Testis (tissue), 2 donors: ENCODE measurements at regions not wholly inside any gene's neighbourhood (a gene's known extent, or its start where the extent isn't known, plus 50 kb on each side); places are given as distances from the start of the nearest gene placed in this dataset.

ENCODE experiments used
- DNase-seq: peaks from one replicate; pipeline ENCODE4 v3.0.0-alpha.2; 2019
- H3K27ac ChIP-seq, 2 donors: fragments of 200-600 bp; sonication (generic); one replicate each; pipeline ENCODE4 v1.5.1; 2019
- H3K27me3 ChIP-seq: fragments of 200-600 bp; sonication (generic); one replicate; pipeline ENCODE4 v1.5.1; 2019
- H3K36me3 ChIP-seq: fragments of 200-600 bp; sonication (generic); one replicate; pipeline ENCODE4 v1.5.1; 2017; ENCODE audit warnings: low read depth; ENCODE audit errors: missing control alignments
- H3K4me1 ChIP-seq: fragments of 200-600 bp; sonication (generic); one replicate; pipeline ENCODE4 v1.5.1; 2019
- H3K4me3 ChIP-seq, 2 donors: fragments of 200-600 bp; sonication (generic); one replicate each; pipeline ENCODE4 v1.5.1; 2017 to 2019
- H3K9me3 ChIP-seq: fragments of 200-600 bp; sonication (generic); one replicate; pipeline ENCODE4 v1.5.1; 2017
- CTCF ChIP-seq, 3 experiments: fragments of 450-650 bp in 2 of 3; fragments of 200-600 bp in 1 of 3; sonication (generic) in 1 of 3; IDR thresholded peaks; one replicate each; pipeline ENCODE4 v1.5.1; 2016 to 2019; ENCODE audit warnings: antibody characterized with exemption in 3 of 3, mild to moderate bottlenecking in 2 of 3, moderate library complexity in 1 of 3
- POLR2A ChIP-seq: fragments of 450-650 bp; IDR thresholded peaks from one replicate; pipeline ENCODE4 v1.6.1; 2017; ENCODE audit warnings: antibody characterized with exemption, mild to moderate bottlenecking, moderate library complexity
- WGBS, 2 donors: methylation state at CpG; one replicate each; pipeline ENCODE4 v1.1.5; 2018; 5-methylcytosine and 5-hydroxymethylcytosine counted together
- intact Hi-C: fragments of 100-400 bp; cut with DNase I; formaldehyde crosslinking; loops from one replicate; pipeline ENCODE4 v1.15.1; 2023; ENCODE audit warnings: low total_unique reads

DNA sequence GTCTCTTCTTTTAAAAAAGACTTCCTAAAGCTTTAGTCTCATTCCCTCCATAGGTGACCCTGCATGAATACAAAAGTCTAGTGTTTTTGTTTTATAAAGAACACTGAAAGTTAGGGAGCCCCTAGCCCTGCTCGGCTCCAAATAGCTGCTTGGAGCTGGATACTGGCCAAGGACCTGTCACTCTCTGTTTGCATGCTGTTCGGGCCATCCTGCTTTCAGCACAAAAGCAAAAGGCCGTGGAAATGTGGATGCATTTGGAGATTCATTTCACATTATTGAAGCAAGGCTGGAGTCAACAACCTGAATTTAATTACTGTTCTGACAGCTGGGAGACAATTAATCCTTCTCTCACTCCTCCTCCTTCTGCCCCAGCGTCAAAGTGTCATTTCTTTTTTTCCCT lies 151.7 kb upstream of the NMUR2 start:
- TF ChIP-seq POLR2A (no peak), CTCF (IDR thresholded peaks at IDR 0.05) (no peak)
- DNase-seq: no peak

DNA sequence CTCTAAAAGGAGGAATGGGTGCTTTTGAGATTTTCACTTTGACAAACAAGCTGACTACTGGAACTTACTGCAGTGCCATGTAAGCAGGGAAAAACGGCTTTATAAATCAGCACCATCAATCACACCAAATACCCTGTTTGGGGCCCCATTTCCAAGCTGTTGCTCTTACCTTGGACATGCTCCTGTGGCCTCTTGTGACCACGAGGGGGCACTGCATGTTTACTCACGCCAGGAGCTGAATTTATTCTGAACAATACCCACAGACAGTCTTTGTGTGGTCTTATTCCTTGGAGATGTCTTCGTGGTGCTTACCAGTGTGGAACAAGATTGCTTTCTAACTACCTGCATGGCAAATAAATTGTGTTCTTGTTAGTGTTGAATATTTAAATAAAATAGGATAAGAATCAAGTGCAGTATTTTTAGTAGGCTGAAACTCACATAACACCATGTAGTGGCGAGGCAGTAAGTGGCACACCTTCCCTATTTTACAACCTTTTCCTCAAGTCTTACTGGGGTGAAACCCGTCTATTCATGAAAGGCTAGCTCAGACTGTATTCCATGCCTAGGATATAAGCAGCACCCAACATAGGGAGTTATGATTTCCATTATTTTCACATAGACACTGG lies 155.5 kb upstream of the NMUR2 start:
- H3K4me1 ChIP-seq: no peaks in the 10 kb centered on the region
- H3K9me3 ChIP-seq: no peaks in the 10 kb centered on the region
- no peaks in the 10 kb centered on the region for H3K27me3 ChIP-seq
- 39 to 55% methylated on average over 6 of the region's 6 CpGs for WGBS, 2 donors
- H3K27ac ChIP-seq: no peak overlapping the region
- TF ChIP-seq CTCF (IDR thresholded peaks at IDR 0.05) (peak; percentile 24 to 72 (median 55)), POLR2A (no peak)
- H3K4me3 ChIP-seq: no peak overlapping the region
- no peaks in the 10 kb centered on the region for H3K36me3 ChIP-seq
- intact Hi-C loops: no loop called here
- peak; percentile 84 for DNase-seq

More for the DNA sequence above, 151.7 kb upstream of the NMUR2 start:
- H3K27me3 ChIP-seq: no peaks in the 10 kb centered on the region
- H3K4me1 ChIP-seq: no peaks in the 10 kb centered on the region
- H3K36me3 ChIP-seq: no peaks in the 10 kb centered on the region
- no peak overlapping the region for H3K4me3 ChIP-seq
- no peak overlapping the region for H3K27ac ChIP-seq
- H3K9me3 ChIP-seq: no peaks in the 10 kb centered on the region
- 24 to 47% methylated on average over 4 of the region's 4 CpGs for WGBS, 2 donors
- intact Hi-C loops: no loop called here

GRCh38 chr5:152568016-152568415 lies 162.9 kb upstream of the NMUR2 start:
- Histone ChIP-seq H3K4me1 (no peaks in the 10 kb centered on the region), H3K9me3 (no peaks in the 10 kb centered on the region), H3K4me3 (no peak overlapping the region), H3K27me3 (no peaks in the 10 kb centered on the region), H3K36me3 (no peaks in the 10 kb centered on the region), H3K27ac (no peak overlapping the region)
- no peak for DNase-seq
- intact Hi-C loops: no loop called here
- TF ChIP-seq CTCF (IDR thresholded peaks at IDR 0.05) (no peak), POLR2A (no peak)
- 68 to 71% methylated on average over 2 of the region's 2 CpGs for WGBS, 2 donors

- no peak for TF ChIP-seq POLR2A
- TF ChIP-seq CTCF (IDR thresholded peaks at IDR 0.05): no peak
- 74 to 84% methylated on average over 3 of the region's 3 CpGs for WGBS, 2 donors
- H3K4me1 ChIP-seq: no peaks in the 10 kb centered on the region
- H3K27me3 ChIP-seq: no peaks in the 10 kb centered on the region
- H3K36me3 ChIP-seq: no peaks in the 10 kb centered on the region
- no peak overlapping the region for H3K4me3 ChIP-seq
- no peak for DNase-seq
- H3K27ac ChIP-seq: no peak overlapping the region
- intact Hi-C loops: no loop called here
- no peaks in the 10 kb centered on the region for H3K9me3 ChIP-seq
These were observed 167.7 kb upstream of the NMUR2 start for GRCh38 chr5:152572812-152573211.

GRCh38 chr5:152584103-152584502 lies 179.0 kb upstream of the NMUR2 start:
- no peak for TF ChIP-seq POLR2A
- no peak for TF ChIP-seq CTCF (IDR thresholded peaks at IDR 0.05)
- H3K36me3 ChIP-seq: no peaks in the 10 kb centered on the region
- WGBS, 2 donors: 90 to 92% methylated on average over 3 of the region's 3 CpGs
- no peak overlapping the region for H3K27ac ChIP-seq
- intact Hi-C loops: no loop called here
- no peaks in the 10 kb centered on the region for H3K9me3 ChIP-seq
- no peaks in the 10 kb centered on the region for H3K27me3 ChIP-seq
- no peak overlapping the region for H3K4me3 ChIP-seq
- H3K4me1 ChIP-seq: no peaks in the 10 kb centered on the region
- no peak for DNase-seq
